ENCODE measurements at regions not wholly inside any gene's neighbourhood (a gene's known extent, or its start where the extent isn't known, plus 50 kb on each side); places are given as distances from the start of the nearest gene placed in this dataset.

- no peak for DNase-seq (ENCODE audit: low read depth)
- no peak overlapping the region for H3K4me3 ChIP-seq (ENCODE audit: low read depth, low read length)
- TF ChIP-seq CTCF (IDR thresholded peaks at IDR 0.05; ENCODE audit: insufficient read depth, low read depth, low read length), result no peak
Measured at GRCh38 chr9:82148426-82148810, 159.8 kb downstream of the SPATA31D1 start.

GRCh38 chr9:82148901-82149461 is 160.4 kb downstream of the SPATA31D1 start:
- DNase-seq (ENCODE audit: low read depth), result peak; percentile 67
- no peak for TF ChIP-seq CTCF (IDR thresholded peaks at IDR 0.05; ENCODE audit: insufficient read depth, low read depth, low read length)
- H3K4me3 ChIP-seq (ENCODE audit: low read depth, low read length), result no peak overlapping the region

GRCh38 chr9:82149501-82149946 is 161.0 kb downstream of the SPATA31D1 start:
- DNase-seq (ENCODE audit: low read depth), result no peak
- H3K4me3 ChIP-seq (ENCODE audit: low read depth, low read length), result no peak overlapping the region
- TF ChIP-seq CTCF (IDR thresholded peaks at IDR 0.05; ENCODE audit: insufficient read depth, low read depth, low read length), result no peak

GRCh38 chr9:82152181-82152580 is 163.6 kb downstream of the SPATA31D1 start:
- peak; percentile 65 for DNase-seq (ENCODE audit: low read depth)
- no peak for TF ChIP-seq CTCF (IDR thresholded peaks at IDR 0.05; ENCODE audit: insufficient read depth, low read depth, low read length)
- H3K4me3 ChIP-seq (ENCODE audit: low read depth, low read length), result no peak overlapping the region

GRCh38 chr9:82153032-82153431 is 164.5 kb downstream of the SPATA31D1 start:
- no peak for DNase-seq (ENCODE audit: low read depth)
- TF ChIP-seq CTCF (IDR thresholded peaks at IDR 0.05; ENCODE audit: insufficient read depth, low read depth, low read length), result no peak
- no peak overlapping the region for H3K4me3 ChIP-seq (ENCODE audit: low read depth, low read length)

- H3K4me3 ChIP-seq (ENCODE audit: low read depth, low read length), result no peak overlapping the region
- DNase-seq (ENCODE audit: low read depth), result no peak
- TF ChIP-seq CTCF (IDR thresholded peaks at IDR 0.05; ENCODE audit: insufficient read depth, low read depth, low read length), result no peak
Measured at GRCh38 chr9:82154573-82154972, 166.0 kb downstream of the SPATA31D1 start.

GRCh38 chr9:82161876-82162275 is 173.3 kb downstream of the SPATA31D1 start:
- TF ChIP-seq CTCF (IDR thresholded peaks at IDR 0.05; ENCODE audit: insufficient read depth, low read depth, low read length), result no peak

More at GRCh38 chr9:82161876-82162275, 173.3 kb downstream of the SPATA31D1 start:
- H3K4me3 ChIP-seq (ENCODE audit: low read depth, low read length), result no peak overlapping the region
- no peak for DNase-seq (ENCODE audit: low read depth)

Data from fibroblast of villous mesenchyme (primary cell).